ENCODE measurements at regions not wholly inside any gene's neighbourhood (a gene's known extent, or its start where the extent isn't known, plus 50 kb on each side); places are given as distances from the start of the nearest gene placed in this dataset.

GRCh38 chr16:50866806-50867205 is 124.9 kb downstream of the CYLD start:
- no peak for DNase-seq

GRCh38 chr16:50864386-50864785 is 122.5 kb downstream of the CYLD start:
- no peak for DNase-seq

- DNase-seq: no peak
Observed at GRCh38 chr16:50863644-50864144, 121.8 kb downstream of the CYLD start.

- no peak for DNase-seq
Observed at GRCh38 chr16:50862818-50863643, 121.1 kb downstream of the CYLD start.

GRCh38 chr16:50861970-50862411 is 120.1 kb downstream of the CYLD start:
- DNase-seq: no peak

- DNase-seq: no peak
Observed at GRCh38 chr16:50861451-50861850, 119.6 kb downstream of the CYLD start.

GRCh38 chr16:50859628-50860360 is 117.9 kb downstream of the CYLD start:
- DNase-seq: no peak

- no peak for DNase-seq
Observed at GRCh38 chr16:50858877-50859627, 117.2 kb downstream of the CYLD start.

- no peak for DNase-seq
Observed at GRCh38 chr16:50858376-50858775, 116.5 kb downstream of the CYLD start.

- no peak for DNase-seq
Observed at GRCh38 chr16:50857881-50858280, 116.0 kb downstream of the CYLD start.

- DNase-seq: no peak
Observed at GRCh38 chr16:50856991-50857390, 115.1 kb downstream of the CYLD start.

GRCh38 chr16:50853329-50853728 is 111.4 kb downstream of the CYLD start:
- DNase-seq: no peak

Measured in NCI-H1694 (cell line).